ENCODE measurements at regions not wholly inside any gene's neighbourhood (a gene's known extent, or its start where the extent isn't known, plus 50 kb on each side); places are given as distances from the start of the nearest gene placed in this dataset.

DNA sequence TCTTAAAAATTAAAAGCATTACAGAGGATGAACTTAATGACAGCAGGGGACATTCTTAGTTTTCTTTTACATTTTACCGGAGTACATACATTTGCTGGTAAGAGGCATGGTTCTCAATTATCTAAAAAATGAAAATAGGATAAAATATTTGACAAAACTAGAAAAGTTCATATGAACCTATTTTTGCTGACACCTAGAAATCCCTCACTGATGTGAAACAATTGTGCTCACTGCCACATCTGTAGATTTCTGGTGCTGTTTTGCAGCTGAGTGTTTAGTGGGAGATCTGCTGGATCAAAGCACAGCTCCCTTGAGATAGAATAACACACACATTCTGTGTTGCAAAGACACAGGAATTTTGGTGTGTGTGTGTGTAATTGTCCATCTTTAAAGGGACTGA is 392.9 kb upstream of the B3GALT2 start:
- DNase-seq (ENCODE audit: insufficient read length, low spot score) (no peak), FAIRE-seq (no peak)

DNA sequence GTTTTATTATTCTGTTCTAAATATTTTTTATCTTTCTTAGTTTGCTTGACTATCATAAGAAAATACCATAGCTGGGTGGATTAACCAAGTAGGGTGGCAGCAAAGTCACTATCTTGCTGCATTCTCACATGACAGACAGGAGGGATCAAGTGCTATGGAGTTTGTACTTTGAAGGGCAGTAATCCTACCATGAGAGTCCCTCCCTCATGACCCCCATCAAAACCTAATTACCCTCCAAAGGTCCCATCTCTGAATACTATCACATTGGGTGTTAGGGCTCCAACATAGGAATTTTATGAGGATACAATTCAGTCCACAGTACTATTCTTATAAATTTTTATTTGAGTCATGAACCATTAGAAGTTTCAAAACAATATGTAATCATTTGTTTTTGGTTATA is 388.5 kb upstream of the B3GALT2 start:
- DNase-seq (ENCODE audit: insufficient read length, low spot score) = no peak
- FAIRE-seq = no peak

DNA sequence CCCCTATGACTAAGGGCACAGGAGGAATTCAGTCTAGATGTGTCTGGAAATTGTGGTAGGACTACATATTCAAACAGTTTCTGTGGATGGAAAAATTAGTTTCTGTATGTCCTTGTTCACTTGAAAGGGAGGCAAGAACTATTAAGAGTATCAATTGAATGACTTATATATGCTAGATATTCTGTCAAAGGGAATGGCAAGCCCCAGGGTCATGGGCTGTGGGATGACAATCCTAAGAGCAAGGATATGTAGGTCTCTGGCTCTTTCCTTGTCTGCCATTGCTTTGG is 383.5 kb upstream of the B3GALT2 start:
- no peak for DNase-seq (ENCODE audit: insufficient read length, low spot score)
- FAIRE-seq = no peak

DNA sequence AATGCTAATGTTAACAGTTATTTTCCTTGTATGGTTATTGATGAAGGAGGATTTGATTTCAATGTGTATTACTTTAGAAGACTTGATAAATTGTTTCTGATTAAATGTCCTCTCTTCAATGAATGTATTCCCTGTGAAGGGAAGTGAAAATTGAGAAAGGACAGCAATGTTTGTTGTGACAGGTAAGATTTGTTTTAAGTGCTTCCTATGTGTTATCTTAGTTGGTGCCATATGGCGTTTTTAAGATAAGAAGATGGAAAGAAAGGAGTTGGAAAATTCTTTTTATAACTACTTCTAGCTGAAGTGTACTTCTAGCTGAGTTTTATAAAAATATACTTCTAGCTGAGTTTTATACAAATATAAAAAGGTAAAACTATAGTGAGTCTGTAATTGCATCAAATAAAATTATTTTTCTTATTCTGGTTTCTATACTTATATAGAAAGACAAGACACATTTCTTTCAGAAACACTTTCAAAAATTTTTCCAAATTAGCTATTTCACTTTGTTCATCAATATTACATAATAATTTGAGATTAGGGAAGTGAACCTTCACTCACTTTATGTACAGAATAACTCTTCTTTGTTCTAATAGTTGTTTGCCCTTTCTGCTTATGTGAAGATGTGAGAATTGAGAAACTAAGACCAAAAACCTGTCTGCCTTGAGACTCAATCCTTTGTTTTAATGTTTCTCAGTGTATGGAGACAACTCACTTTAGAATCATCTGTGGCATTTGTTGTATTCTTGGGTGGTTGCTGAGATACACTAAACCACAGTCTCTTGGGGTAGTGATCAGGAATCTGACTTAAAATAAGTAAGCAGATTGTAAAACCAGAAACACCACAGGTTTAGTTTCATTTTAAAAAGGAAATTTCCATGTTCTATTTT is 382.9 kb upstream of the B3GALT2 start:
- DNase-seq (ENCODE audit: insufficient read length, low spot score) (no peak), FAIRE-seq (no peak)

DNA sequence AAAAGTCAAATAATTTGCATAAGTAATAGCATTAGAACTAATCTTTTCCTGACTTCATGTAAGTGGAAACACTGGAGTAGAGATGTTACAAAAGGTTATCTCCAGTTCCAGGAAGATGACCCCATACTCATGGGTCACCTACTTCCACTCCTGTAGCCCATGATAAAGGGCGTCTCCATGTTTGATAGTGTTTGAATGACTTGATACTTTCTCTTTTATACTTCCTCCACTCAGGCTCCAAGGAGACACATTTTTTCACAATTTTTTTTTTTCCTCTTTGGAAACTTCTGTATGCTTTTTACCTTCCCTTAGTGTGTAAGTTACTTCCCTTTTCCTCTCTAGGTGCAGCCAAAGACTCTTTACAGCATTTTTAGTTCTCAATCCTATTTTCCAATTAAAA is 382.1 kb upstream of the B3GALT2 start:
- FAIRE-seq (no peak), DNase-seq (ENCODE audit: insufficient read length, low spot score) (no peak)

DNA sequence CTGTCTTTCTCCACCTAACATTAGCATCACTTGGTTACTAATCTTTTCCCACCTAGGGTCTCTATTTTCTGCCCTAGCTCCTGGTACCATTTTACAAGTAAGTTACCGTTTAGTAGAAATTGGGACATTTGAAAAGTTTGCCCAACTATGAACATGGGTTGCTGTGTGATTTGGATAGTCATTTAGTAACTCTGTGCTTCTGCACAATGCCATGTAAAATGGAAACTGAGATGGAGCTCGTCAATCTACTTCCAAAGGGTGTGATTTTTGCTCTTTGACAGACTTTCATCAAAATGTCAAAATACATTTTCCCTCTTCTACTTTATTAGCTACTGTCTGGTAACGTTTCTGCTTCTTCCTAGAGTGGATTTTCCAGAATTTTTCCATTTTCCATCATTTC is 381.5 kb upstream of the B3GALT2 start:
- DNase-seq (ENCODE audit: insufficient read length, low spot score) (no peak), FAIRE-seq (no peak)

DNA sequence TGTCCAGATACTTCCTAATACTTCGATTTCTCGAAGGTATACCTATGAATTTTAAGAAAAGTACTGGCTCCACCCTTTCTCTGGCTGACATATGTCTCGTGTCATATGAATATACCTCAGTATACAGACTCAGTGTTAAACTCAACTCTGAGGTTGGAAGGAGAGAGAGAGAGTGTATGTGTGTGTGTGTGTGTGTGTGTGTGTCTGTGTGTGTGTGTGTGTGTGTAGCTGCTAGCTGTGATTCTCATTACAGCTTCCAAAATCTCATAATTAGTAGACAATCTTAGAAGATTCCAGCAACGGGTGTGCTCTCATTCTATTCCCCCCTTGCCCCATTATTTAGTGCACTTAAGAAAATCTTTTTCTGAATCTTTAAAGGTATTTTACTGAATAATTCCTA is 380.3 kb upstream of the B3GALT2 start:
- DNase-seq (ENCODE audit: insufficient read length, low spot score) (no peak), FAIRE-seq (no peak)

DNA sequence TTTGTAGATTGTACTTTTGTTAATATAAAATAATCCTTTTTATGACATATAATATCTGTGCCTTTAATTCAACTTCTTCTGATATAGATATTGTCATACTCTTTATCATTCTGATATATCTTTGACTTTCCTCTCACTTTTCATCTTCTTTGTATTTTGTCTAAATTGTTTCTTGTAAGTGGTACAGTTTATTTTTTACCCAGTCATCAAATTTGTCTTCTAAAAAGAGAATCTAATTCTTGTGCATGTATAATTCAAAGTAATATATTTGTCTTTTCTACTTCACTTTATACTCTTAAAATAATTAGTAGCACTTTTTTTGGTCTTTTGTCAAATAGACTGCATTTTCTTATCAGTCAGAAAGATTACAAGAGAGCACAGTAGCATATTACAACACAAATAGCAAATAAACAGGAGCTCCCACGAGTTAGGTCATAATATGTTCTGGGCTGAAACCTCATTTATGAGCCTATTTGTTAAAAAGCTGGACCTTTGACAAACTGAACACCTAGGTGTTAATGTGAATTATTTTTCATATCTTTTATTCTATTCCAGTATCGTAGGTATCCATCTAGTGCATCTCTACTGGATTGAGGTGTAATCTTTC is 379.7 kb upstream of the B3GALT2 start:
- DNase-seq (ENCODE audit: insufficient read length, low spot score) (no peak), FAIRE-seq (no peak)

DNA sequence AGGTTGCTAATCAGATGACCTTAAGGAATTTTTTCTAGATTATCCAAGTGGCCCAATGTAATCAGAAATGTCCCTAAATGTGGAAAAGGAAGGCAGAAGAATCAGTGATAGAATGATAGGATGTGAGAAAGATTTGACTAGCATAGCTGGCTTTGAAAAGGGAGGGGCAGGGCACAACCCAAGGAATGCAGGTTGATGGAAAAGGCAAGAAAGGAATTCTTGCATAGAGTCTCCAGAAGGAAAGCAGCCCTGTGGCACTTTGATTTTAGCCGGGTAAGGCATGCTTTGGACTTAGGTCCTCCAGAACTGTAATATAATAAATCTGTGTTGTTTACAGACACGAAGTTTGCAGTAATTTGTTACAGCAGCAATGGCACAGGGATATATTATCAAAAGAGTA is 375.7 kb upstream of the B3GALT2 start:
- no peak for FAIRE-seq
- no peak for DNase-seq (ENCODE audit: insufficient read length, low spot score)

DNA sequence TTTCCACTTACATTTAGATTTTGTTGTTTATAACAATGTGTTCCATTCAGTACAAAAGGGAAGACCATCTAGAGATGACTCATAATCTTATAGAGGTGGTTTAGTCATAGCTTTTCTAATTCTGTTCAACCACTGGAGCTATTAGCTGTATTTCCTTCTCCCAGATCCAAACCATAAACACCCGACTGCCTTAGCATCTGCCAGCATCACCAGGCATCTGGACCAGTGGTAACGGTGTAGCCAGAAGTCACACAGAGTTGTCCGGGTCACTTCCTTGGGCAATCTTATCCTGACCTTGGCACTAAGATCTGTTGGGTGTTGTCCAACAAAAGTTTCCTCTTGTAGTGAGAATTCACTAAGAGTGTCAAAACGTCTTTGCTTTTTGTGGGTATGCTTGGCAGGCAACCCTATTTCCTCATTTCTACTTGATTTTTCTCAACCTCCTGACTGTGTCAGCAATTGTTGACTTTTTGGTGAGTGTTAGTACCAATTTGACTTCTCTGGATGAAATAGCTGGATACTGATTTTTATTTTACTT is 372.1 kb upstream of the B3GALT2 start:
- FAIRE-seq (no peak), DNase-seq (ENCODE audit: insufficient read length, low spot score) (no peak)

DNA sequence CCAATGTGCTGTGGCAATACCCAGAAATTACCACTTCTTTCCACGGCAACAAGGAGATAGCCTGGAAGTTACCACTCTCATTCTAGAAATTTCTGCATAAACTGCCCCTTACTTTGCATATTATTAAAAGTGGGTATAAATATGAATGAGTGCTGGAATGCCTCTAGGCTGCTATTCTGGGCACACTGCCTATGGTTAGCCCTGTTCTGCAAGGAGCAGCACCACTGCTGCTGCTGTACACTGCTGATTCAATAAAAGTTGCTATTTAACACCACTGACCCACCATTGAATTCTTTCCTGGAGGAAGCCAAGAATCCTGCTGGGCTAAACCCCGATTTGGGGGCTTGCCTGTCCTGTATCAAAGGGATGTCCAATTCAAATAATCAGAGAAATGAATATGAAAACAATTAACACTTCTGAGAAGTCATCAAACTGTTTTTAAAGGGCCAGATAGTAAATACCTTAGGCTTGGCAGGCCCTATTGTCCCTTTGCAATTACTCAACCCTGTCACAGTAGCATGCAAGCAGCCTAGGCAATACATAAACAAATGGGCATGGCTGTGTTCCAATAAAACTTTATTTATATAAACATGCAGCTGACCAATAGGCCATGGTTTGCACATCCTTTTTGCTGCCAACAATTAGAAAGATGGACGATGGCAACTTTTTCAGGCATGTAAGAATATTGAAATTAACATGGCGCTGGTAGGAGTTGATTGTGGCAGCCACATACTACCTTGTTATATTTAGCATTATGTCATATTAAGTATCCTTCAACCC is 369.4 kb upstream of the B3GALT2 start:
- DNase-seq (ENCODE audit: insufficient read length, low spot score) = no peak
- FAIRE-seq = no peak

DNA sequence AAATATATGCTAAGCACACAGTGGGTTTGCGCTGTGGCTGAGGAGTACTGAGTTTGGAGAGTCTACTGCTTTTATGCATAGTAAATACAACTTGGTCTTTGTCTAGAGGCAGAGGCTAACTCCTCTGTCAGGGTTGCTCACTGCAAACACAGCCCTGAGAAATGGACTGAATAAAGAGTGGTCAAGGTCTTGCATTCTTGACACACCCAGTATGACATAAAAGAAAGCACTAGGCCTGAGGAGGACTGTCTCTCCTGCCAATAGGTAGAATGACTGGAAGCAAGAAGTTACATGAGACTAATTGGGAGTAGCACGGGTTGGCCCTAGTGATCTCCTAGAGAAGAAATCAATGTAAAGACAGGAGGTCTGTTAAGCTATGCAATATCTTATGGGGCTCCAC is 367.2 kb upstream of the B3GALT2 start:
- no peak for DNase-seq (ENCODE audit: insufficient read length, low spot score)
- no peak for FAIRE-seq

DNA sequence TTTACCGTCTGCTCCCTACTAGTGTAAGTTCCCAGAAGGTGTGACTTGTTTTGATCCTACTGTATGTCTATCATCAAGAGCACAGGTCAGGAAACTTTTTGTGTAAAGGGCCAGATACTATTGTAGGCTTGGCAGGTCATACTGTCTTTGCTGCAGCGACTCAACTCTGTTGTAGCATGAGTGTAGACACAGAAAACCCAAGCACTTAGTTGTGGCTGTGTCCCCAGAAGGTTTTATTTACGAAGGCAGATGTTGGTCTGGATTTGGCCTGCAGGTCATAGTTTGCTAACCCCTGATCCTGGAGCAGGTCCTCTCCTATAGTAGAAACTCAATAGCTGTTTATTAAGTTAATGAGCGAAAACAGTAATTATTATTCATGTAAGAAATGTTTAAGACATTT is 365.9 kb upstream of the B3GALT2 start:
- FAIRE-seq (no peak), DNase-seq (ENCODE audit: insufficient read length, low spot score) (no peak)

DNA sequence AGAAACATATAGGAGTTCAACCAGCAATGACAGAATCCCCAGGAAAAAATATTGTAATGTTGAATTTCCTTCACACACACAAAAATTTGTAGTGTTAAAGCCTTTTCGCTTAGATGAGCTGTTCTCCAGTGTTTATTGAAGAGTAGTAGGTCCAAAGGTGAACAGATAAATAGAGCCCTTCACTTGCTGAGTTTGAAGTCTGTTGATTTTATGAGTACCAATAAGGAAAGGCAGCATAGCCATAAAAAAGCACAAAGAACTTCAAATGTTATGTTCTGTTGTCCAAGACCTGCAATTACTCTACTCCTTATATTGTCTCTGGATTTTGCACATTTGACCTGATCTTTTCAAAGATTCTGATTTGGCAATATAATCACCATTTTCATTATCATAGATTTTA is 362.7 kb upstream of the B3GALT2 start:
- FAIRE-seq (no peak), DNase-seq (ENCODE audit: insufficient read length, low spot score) (no peak)

DNA sequence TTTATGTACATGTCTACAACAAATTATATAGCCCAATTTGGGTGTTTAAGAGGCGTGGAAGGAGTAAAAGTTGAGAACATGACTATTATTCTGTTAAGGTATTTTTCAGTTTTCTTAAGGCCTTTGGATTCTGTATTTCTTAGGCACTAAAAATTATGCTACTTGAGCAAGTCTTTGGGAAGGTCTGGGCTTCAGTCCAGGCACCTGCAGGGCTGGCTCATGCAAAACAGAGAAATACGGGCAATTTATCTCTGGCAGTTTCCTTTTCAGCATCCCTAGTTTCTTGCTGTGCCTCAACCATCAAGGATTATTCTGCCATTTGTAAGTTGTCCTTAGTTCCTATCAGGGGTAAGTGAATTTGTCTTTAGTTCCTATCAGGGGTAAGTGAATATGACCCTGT is 358.8 kb upstream of the B3GALT2 start:
- FAIRE-seq = no peak
- DNase-seq (ENCODE audit: insufficient read length, low spot score) = no peak

DNA sequence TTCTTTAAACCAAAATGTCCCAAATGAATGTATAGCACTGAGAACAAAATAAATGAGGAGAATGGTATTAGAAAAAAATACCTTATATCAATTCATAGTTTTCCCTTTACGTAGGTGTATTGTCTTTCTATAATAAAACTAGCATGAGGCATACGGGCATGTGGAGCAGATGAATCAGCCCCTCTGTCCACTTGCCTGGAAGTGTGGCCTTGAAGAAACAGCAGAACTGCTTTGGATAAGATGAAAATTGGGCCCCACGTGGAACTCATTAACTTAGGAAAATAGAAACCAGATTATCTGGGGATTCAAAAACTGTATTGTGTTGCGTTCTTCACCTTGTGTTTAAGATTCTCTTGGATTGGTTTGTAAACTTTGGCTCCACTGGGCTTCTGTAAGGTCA is 356.8 kb upstream of the B3GALT2 start:
- DNase-seq (ENCODE audit: insufficient read length, low spot score) (no peak), FAIRE-seq (no peak)

DNA sequence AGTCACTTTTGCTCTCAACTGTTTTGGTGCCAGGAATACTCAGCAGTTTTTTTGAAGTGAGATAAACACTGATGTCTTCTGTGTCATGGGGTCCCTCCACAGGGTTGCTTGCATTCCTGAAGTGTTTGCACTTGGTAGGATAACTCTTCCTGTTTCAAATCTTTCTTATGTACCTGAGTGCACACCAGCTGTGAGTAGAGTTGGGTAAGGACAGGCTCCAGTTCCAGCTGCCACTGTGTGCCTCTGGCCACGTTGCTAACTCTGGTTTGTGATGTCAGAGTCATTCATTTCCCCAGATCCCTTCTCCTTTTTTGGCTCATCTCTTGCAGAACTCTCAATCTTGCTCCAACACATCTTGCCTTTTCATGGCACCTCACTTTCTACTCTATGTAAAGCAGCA is 356.3 kb upstream of the B3GALT2 start:
- DNase-seq (ENCODE audit: insufficient read length, low spot score) (no peak), FAIRE-seq (peak; percentile 61)

DNA sequence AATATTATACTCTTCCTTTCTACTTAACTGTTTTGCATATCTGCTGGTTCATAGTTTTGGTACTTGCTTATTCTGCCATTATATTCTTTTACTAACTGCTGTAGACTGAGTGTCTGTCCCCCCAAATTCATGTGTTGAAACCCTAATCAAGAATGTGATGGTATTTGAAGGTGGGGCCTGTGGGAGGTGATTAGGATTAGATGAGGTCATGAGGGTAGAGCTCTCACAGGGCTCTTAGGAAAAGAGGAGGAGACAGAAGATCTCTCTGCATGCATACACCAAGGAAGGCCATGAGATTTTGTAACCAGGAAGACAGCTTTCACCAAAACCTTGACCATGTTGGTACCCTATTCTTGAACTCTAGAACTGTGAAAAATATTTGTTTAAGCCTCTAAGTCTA is 354.1 kb upstream of the B3GALT2 start:
- no peak for DNase-seq (ENCODE audit: insufficient read length, low spot score)
- FAIRE-seq = no peak

DNA sequence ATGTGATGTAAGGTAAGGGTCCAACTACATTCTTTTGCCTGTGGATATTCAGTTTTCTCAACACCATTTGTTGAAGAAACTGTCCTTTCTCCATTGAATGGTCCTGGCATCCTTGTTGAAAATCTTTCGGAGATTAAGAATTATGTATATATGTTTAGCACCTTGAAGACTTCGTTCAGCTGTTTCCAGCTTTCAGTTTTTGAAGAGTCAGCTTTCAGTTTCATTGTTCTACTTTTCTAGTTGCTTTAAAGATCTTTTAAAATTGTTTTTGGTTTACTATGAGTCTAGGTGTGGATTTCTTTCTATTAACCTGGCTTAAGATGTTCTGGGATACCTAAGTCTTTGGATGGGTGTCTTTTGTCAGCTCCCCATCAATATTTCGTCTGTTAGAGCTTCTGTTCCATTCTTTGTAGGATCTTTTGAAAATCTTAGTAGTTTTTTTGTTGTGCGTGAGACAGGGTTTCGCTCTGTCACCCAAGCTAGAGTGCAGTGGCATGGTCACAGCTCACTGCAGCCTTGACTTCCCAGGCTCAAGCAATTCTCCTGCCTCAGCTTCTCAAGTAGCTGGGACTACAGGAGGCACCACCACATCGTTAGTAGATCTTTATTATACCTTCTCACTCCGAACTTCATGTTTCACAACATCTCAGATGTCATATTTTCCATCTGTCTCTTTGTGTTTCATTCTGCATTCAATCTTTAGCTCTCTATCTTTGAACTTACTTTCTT is 353.5 kb upstream of the B3GALT2 start:
- DNase-seq (ENCODE audit: insufficient read length, low spot score) (no peak), FAIRE-seq (peak; percentile 93)

DNA sequence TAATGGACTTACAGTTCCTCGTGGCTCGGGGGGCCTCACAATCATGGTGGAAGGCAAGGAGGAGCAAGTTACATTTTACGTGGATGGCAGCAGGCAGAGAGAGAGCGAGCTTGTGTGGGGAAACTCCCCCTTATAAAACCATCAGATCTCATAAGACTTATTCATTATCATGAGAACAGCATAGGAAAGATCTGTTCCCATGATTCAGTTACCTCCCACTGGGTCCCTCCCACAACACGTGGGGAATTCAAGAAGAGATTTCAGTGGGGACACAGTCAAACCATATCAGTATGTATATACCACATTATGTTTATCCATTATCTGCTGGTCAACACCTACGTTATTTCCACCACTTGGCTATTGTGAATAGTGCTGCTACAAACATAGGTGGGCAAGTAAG is 352.3 kb upstream of the B3GALT2 start:
- FAIRE-seq (no peak), DNase-seq (ENCODE audit: insufficient read length, low spot score) (no peak)

DNA sequence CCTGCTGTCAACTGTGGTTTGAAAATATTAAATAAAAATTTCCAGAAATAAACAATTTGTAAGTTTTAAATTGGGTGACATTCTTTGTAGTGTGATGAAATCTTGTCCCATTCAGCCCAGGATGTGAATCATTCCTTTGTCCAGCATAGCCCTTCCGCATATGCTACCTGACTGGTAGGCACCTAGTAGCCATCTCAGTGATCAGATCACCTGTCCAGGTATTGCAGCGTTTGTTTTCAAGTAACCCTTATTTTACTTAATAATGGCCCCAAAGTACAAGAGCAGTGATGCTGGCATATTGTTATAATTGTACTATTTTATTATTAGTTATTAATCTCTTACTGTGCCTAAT is 351.6 kb upstream of the B3GALT2 start:
- no peak for DNase-seq (ENCODE audit: insufficient read length, low spot score)

More for the DNA sequence above, 351.6 kb upstream of the B3GALT2 start:
- no peak for FAIRE-seq

Measured in GM19239 (cell line).